Endothelial cell of umbilical vein (primary cell): ENCODE measurements at regions not wholly inside any gene's neighbourhood (a gene's known extent, or its start where the extent isn't known, plus 50 kb on each side); places are given as distances from the start of the nearest gene placed in this dataset.

Experiments
- EZH2 ChIP-seq: IDR thresholded peaks from 2 replicates; pipeline ENCODE4 v1.6.1; 2012; ENCODE audit warnings: borderline replicate concordance, low read depth, mild to moderate bottlenecking, moderate library complexity, low read length, inconsistent platforms; ENCODE audit not compliant: severe bottlenecking
- FOS ChIP-seq: IDR thresholded peaks from 2 replicates; pipeline ENCODE4 v1.6.1; 2011; ENCODE audit warnings: mild to moderate bottlenecking, low read length, moderate library complexity, borderline replicate concordance; ENCODE audit not compliant: insufficient read depth
- GATA2 ChIP-seq: IDR thresholded peaks from 2 replicates; pipeline ENCODE4 v1.7.0; 2011; ENCODE audit warnings: low read depth, mild to moderate bottlenecking, moderate library complexity, mixed read lengths, low read length; ENCODE audit not compliant: insufficient read length, insufficient read depth
- JUN ChIP-seq: IDR thresholded peaks from 2 replicates; pipeline ENCODE4 v1.6.1; 2011; ENCODE audit warnings: borderline replicate concordance, low read depth; ENCODE audit not compliant: insufficient read length, insufficient read depth
- MYC ChIP-seq: IDR thresholded peaks from one replicate; pipeline ENCODE4 v1.6.1; 2011; ENCODE audit warnings: mild to moderate bottlenecking, low read depth, low read length
- POLR2A ChIP-seq: IDR thresholded peaks from 2 replicates; pipeline ENCODE4 v1.6.1; 2012; ENCODE audit warnings: low read depth, mild to moderate bottlenecking, control low read depth, low read length
- POLR2AphosphoS5 ChIP-seq: IDR thresholded peaks from 2 replicates; pipeline ENCODE4 v1.6.1; 2012; ENCODE audit warnings: low read depth, mild to moderate bottlenecking, control low read depth, low read length, moderate library complexity; ENCODE audit not compliant: insufficient read depth
- TF ChIP-seq, protein P1 (sequence below), 2 donors: IDR thresholded peaks; 1 replicate in 1 of 2; 2 replicates in 1 of 2; pipeline ENCODE4 v1.5.1; 2011; ENCODE audit warnings: low read length in 2 of 2, mild to moderate bottlenecking in 2 of 2, moderate library complexity in 2 of 2, control low read depth in 1 of 2, inconsistent platforms in 1 of 2, low read depth in 1 of 2; ENCODE audit not compliant: insufficient read depth in 1 of 2; ENCODE audit errors: extremely low read depth in 1 of 2
- TF ChIP-seq, protein P2 (sequence below): IDR thresholded peaks from 2 replicates; pipeline ENCODE4 v1.6.1; 2011; ENCODE audit not compliant: insufficient read depth, insufficient read length

DNA sequence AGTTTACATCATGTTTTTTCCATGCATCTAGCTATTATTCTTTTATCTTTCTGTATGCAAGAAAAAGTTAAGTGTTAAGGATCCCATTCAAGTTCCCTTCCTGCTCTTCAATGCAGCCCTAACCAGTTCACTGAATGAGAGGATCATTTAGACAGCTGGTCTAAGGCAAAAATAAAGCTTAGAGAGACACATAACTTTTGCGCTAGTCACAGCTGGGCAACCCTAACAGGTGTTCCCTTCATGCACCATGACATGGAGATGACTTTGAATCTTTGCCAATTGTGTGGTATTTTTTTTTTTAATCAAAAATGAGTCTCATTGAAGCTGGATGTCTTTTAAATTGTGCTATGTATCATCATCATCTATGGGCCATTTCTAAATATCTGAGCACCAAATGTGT lies 393.8 kb upstream of the CYRIA start:
- TF ChIP-seq JUN (no peak), MYC (no peak), FOS (no peak), EZH2 (no peak), POLR2AphosphoS5 (no peak), POLR2A (no peak), GATA2 (no peak)
- TF ChIP-seq, protein P1, sequence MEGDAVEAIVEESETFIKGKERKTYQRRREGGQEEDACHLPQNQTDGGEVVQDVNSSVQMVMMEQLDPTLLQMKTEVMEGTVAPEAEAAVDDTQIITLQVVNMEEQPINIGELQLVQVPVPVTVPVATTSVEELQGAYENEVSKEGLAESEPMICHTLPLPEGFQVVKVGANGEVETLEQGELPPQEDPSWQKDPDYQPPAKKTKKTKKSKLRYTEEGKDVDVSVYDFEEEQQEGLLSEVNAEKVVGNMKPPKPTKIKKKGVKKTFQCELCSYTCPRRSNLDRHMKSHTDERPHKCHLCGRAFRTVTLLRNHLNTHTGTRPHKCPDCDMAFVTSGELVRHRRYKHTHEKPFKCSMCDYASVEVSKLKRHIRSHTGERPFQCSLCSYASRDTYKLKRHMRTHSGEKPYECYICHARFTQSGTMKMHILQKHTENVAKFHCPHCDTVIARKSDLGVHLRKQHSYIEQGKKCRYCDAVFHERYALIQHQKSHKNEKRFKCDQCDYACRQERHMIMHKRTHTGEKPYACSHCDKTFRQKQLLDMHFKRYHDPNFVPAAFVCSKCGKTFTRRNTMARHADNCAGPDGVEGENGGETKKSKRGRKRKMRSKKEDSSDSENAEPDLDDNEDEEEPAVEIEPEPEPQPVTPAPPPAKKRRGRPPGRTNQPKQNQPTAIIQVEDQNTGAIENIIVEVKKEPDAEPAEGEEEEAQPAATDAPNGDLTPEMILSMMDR (IDR thresholded peaks at IDR 0.05; ENCODE audit: extremely low read depth in 1 of 2, insufficient read depth in 1 of 2, low read depth in 1 of 2, low read length in 2 of 2), result no peak
- TF ChIP-seq, protein P2, sequence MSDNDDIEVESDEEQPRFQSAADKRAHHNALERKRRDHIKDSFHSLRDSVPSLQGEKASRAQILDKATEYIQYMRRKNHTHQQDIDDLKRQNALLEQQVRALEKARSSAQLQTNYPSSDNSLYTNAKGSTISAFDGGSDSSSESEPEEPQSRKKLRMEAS, result no peak
